GM18499 (cell line): ENCODE measurements at regions not wholly inside any gene's neighbourhood (a gene's known extent, or its start where the extent isn't known, plus 50 kb on each side); places are given as distances from the start of the nearest gene placed in this dataset.
A peak's percentile ranks its signal among the peaks of the same experiment; 100 is the strongest.

Experiments
- ATAC-seq: cut with Tn5 transposase; IDR thresholded peaks from one replicate; pipeline ENCODE4 v1.9.1; 2021; ENCODE audit warnings: moderate number of reproducible peaks; ENCODE audit not compliant: insufficient read depth, unreplicated experiment

DNA sequence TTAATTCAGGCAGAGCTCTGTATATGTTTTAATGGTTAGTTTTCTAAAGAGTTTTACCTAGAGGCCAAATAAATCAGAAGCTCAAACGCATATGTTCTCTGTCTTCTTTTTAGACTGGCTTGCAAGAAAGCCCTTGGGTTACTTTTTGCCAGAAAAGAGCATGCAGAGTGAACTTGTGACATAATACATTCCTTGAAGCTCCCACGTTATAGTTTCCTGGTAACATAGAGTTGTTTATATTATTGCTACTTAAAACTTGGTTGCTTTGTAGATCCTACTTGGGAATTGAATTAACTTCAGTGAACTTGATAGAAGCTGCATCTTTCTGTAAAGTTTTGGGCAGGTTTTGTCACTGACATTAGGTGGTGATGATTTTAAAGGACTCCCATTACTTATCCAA is 102.9 kb downstream of the C9orf152 start:
- ATAC-seq, result no peak

DNA sequence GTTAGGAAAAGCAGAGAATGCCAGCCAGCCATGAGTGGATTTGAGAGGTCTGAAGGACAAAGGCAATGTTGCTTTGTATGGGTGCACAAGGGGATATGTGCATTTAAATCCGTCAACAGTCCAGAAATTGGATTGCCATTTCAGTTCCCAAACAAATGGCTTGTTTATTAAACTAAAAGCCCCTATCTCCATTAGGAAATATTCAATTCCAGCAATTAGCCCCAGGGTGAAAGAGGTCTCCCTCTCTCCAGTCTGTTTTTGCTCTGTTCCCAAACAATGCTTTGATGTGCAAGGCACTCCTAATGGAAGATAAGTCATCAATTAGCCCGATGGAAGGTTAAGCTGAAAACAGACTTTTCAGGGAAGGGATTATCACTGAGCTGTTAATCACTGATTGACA is 101.3 kb downstream of the C9orf152 start:
- ATAC-seq, result no peak

DNA sequence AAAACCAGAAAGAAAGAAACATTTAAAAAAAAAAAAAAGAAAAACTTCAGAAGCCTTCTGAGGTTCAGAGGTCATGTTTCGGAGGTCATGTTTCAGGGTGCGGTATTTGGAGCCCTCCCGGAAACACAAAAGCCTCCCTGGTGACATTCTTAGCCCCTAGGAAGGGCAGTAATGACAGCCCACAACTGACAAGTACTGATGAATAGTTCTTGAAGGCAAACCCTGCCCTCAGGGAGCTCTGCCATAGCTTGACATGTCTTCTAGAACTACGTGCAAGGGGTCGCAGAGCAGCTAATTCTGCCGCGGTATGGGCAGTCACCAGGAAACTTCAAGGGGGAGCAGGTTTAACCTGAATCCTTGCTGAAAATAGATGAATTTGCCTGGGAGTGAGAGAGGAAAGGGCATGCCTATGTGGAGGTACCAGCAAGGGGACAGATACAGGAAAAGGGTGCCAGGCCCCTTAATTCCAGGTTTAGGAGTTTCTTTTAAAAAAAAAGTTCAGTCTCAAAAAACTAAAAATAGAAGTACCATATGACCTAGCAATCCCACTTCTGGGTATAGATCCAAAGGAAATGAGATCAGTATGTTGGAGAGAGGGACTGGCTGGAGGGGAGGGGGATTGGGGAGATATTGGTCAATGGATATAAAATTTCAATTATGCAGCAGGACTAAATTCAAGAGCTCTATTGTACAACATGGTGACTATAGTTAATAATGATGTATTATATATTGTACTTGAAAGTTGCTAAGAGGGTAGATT is 98.4 kb downstream of the C9orf152 start:
- ATAC-seq, result no peak

DNA sequence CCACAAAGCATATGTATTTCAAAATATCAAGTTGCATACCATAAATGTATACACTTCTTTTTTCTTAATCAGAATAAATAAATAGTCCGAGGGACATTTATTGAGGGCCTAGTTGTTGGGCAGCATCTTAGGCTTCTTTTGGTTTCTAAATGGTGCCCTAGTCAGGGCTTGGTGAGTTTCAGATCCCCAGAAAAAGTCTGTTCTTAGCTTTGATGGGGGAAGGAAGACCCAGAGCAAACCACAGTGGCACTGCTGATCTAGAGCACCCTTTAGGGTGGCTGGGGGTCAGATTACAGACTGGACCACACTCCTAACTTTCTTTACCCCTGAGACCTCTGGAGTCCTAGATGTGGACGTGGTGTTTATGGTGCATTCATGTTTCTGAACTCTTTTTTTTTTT is 97.8 kb downstream of the C9orf152 start:
- ATAC-seq, result peak; percentile 64

DNA sequence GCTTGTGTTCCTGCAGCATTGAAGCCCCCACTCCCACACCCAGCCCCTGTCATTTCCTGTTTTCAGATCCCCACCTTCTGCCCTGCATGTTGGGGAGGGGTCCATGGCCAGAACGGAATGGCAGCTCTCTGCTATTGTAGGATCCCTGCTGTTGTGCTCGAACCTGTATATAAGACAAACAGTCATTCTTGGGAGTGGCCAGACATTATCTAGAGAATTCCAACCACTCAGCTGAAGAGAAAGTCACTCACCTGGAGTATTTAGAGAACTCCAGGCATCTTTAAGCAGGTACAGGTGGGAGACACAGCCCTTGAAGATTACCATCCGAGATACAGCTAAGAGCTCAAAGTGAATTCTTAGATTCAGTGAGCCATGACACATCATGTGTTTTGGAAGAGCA is 96.1 kb downstream of the C9orf152 start:
- no peak for ATAC-seq

DNA sequence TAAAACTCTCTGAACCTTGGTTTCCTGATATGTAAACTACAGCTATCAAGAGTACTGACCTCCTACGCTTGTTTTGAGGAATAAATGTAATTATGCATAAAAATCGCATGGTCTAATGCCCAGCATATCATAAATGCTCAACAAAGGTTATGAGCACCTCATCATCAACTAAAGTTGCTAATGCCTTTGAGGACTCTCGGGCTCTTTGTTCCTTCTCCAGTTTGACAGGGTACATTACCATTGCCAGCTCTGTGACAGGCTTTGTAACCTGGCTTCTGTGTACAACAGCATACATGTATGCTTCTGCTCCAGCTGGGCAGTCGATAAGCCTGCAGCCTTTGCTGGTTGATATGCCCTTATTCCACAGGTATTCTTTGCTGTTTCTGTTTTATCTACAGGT is 95.2 kb downstream of the C9orf152 start:
- ATAC-seq, result no peak

DNA sequence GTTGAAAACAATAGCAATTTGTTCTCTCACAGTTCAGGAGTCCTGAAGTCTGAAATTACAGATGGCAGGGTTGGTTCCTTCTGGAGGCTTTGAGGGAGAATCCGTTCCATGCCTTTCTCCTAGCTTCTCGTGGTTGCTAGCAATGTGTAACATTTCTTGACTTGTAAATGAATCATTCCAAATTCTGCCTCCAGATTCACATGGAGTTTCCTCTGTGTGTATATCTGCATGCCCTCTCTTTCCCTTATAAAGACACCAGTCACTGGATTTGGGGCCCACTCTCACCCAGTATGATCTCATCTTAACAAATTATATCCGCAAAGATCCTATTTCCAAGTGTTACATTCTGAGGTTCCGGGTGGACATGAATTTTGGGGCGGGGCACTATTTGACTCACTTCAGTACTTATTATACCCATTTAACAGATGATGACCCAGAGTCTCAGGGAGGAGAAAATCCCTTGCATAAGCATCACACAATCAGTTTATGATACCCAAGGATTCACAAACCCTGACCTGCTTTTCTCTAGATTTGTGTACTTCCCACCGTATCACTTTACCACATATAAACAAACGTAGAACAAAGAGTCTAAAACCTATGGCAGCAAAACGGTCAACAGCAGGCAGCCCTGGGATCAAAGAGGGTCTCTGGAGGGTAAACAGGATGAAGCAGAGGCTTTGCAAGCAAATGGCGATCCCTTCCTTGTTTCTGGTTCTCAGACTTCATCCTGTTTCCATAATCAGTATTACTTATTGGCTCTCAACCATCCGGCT is 93.7 kb downstream of the C9orf152 start:
- no peak for ATAC-seq

DNA sequence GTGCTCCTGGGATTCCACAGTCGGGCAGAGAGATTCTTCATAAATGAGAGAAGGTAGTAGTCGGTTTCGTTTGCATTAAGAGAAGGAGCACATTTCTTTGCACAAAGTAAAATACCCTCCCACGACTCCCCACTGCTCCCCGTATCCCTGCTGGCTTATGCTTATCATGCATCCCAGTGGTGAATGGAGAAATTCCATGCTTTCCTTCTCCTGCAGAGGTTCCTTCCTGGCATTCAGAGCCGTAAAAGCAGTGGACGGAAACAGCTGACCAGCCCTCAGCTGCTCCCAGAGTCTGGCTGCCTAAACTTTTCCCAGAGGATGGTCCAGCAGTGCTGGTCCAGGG is 93.1 kb downstream of the C9orf152 start:
- ATAC-seq, result no peak

DNA sequence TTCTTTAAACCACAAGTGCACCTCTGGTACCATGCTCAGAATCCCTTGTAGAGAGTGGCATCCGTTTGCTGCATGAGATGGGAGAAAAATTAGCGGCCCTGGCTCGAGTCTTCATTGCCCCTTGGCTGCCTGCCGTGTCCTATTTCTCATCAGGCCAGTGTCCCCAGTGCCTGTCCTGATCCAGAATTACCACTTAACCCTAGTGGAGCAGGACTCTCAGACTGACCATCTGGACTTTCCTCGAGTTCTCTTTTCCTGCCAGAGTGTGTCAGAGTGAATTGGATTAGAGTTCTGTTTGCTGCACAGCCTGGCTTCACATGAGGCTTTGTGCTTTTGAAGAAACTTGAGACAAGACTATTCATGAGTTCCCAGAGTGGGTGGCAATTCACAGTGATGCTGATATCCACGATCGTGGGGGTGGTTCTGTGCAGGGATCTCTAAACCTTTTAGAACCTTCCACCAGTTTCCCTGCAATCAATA is 92.6 kb downstream of the C9orf152 start:
- no peak for ATAC-seq

DNA sequence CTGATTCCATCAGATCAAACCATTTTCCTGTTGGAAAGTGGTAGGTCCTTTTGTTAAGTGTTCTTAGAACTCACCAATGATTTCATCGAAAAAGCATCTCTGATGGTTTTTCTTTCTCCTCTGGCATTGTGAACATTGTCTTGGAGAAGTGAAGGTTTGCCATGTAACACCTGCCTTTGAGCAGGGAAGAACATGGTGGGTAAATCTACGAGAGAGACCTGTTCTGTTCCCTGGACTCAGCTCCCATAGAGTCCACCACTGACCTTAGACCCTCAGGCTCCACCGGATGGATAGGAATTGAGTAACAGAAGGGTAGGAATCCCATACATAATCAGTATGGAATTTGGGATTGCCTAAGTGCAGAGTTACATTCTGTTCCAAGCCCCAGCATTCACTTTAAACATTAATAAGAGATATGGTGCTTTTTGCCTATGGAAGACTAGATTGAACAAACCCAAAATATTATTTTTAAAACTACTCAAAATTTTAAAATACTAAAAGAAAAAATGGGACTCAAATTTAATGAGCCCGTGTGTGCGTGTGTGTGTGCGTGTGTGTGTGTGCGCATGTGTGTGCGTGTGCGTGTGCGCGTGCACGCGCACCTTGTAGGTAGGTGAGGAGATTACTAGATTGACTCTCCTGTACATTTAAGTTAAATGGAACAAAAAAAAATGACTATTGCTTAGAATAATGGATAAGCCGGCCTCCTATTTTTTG is 92.0 kb downstream of the C9orf152 start:
- ATAC-seq, result no peak

DNA sequence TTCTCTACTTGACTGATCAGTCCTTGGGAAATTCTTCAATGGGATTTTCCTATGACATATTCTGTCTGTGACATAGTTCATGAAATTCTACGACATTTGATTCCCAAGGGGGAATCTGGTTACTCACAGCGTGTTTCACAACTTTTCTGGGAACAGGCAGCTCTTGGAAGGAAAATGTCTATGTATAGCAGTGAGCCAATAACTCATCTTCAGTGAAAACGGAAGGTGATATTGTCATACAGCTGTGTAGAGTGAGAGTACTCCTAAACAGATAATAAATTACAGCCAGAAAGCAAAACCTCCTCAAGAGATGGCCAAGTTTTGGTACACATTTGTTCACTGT is 91.4 kb downstream of the C9orf152 start:
- no peak for ATAC-seq

DNA sequence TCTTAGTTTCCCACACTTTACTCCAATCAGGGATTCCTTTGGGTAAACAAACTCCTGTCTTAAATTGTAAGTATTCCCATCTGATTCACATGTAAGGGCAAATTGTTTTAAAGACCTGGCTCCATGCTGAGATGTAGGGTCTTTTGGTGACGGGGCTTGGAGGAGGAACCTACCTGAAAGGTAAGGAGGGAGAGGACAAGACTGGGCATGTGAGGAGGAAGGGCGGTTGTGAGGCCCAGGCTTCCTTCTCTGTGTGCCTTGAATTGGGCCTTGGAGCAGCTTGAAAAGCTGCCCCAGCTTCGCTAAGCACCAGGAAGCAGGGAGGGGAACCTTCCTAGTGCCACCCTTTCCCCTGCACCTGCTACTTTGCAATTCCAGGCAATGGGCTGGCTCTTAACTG is 86.8 kb downstream of the C9orf152 start:
- no peak for ATAC-seq

DNA sequence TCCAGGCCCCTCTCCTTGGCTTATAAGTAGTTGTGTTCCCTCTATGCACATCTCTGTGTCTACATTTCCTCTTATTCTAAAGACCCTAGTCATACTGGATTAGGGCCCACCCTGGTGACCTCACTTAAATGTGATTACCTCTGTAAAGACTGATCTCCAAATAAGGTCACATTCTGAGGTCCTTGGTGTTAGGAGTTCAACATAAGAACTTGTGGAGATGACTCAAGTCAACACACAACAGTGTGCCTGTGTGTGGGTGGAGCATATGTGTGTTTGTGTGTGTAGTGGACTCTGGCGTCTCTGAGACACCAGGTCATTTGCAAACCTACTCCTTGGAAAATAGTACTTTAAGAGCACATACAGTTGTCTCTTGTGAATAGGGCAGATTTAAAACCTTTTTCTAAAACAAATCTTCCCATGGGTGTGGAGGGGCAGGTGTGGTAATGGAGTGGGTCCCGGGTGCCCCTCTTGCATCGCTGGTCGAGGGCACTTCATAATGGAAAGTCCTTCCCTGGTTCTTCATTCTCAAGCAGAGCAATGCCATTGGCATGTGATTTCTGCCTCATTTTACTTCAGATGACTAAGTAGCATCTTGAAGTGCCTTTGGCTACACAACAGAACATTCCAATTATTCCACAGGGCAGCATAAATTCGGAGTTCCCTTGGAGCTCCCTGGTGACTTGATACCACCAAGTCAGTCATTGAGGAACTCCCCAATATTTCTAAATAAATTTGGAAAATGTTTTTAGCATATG is 84.4 kb downstream of the C9orf152 start:
- no peak for ATAC-seq

DNA sequence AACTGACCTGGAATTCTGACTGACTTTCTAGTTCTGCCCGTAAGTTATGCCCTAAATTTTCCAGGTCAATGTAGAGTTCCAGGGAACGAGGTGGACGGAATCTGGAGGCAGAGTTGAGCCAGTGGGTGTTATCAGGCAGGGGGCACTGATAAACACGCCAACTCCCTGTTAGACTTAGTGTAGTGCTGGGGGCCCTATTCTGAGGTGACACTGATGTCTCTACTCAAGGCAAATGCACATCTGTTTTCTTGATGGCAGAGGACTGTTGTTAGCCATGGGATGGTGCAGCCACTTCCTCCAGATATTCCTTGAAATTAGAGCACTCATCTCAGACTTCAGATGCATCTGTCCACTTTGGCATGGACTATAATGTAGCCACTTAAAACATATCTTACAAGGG is 83.5 kb downstream of the C9orf152 start:
- no peak for ATAC-seq

DNA sequence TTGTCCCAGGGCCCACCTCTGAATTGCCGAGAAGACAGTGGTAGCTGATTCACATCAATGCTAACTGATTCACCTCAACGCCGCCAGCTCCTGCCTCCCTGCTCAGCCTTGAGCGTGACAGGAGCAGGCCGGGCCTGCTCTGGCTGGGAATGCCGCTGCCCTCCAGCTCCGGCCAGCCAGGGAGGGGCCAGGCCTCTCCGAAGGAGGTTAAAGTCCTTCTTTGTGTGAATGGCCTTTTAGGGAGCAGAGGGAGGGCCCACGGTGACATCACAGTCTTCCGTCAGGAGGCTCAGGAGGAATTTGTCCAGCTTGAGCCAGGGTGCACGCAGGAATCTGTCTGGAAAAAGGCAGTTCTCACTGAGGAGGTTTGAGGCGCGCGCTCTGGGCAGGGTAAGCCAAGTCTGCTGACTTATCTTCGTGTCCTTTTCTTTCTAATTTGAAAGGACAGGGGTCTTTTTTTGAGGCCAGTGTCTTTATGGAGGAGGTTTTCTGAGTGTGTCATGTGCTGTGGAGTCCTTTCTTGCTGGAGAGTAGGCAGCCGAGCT is 82.7 kb downstream of the C9orf152 start:
- ATAC-seq, result no peak

DNA sequence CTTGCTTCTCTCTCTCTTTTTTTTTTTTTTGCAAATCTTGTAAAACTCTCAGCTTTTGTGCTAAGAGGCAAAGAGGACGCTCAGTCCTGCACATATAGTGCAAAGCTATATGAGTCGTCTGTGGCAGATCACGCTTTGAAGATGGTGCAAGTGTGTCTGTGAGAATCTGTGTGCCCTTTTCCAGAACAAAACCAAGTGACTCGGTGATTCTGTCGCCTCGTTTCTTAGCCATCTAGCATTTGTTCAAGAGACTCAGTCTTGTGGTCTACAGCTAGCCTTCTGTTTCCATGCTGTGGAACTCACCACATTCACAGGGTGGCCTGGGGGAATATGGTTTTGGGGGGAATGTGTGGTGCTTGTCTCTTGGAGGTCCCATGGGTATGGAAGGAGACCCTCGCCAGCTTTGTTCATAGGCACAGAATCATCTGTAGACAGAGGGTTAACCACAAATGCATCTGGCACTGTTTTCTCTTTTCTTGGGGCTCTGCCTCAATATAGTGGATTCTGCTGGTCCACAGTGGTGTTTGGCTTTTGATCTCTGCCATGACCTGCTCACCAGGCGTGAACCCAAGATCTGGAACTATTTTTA is 82.1 kb downstream of the C9orf152 start:
- no peak for ATAC-seq

DNA sequence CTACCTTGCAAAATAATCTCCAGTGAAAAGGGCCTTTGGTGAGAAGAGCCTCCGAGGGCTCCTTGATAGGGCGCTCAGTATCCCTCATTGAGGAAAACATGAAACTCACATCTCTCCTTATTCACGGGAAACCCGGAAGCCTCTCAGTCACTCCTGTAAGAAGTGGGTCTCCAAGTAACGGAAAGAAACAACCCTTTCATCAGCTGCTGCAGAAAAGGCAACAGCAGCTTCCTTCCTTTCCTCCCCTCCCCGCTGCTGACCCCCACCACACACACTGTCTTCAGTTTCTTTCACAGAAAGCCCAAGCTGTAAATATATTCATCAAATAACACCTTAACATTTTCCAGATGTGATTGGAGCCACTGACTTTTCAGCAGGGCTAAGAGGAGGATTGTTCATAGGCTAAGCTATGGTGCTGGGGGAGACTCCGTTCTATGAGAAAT is 81.4 kb downstream of the C9orf152 start:
- ATAC-seq, result no peak

DNA sequence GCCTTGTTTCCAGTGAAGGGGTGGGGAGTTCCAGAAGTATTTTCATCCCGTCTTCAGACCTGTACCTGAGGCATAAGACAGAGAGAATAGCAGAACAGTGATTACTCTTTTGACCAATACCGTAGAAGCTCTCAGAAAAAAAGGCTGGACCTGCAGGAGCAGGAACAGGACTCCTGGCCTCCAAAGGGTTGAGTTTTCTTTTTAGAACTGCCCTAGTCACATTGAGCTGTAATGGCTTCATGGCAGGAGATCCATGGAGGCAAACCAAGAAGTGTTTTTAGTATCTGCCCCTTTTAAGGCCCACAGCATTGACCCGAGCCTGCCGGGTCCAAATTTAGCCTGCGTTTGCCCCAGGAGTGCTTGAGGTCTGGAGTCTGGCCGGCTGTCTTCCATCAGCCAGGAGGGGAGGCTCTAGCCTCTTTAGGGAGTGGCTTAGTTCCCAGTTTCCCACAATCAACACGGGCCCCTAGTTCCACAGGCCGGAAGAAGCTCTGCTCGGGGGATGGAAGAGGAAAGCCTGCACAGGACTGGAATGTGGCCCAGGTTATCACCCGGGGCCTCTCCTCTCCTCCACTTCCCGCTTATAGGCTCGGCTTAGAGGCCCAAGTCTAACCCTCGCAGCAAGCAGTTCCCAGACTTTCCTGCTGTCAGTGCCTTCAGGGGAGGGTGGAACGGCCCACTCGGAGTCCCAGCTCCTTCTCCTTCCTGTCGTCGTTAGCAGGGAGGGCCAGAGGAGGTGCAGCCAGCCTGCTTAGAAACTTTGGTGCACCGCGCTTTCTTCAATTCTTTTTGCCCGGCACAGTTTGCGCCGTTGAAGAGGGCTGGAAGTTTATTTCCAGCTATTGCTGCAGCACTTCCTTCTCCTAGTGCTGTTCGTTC is 80.7 kb downstream of the C9orf152 start:
- ATAC-seq, result no peak
